ENCODE measurements at regions not wholly inside any gene's neighbourhood (a gene's known extent, or its start where the extent isn't known, plus 50 kb on each side); places are given as distances from the start of the nearest gene placed in this dataset.

DNA sequence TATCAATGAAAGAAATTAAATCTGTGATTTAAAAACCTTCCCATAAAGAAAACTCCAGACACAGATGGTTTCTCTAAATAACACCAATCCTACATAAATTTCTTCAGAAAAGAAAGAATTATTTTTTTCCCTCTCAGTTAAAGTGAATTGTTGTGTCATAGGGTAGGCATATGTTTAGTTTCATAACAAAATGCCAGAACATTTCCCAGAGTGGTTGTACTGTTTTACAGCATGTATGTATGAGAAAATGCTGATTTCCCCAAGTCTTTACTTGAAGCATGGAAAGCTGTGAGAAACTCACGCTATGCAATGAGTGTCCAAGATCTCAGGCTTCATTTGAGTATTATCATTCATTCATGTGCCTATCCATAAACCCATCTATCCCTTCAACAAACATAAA is 582.5 kb downstream of the ELAVL2 start:
- DNase-seq (ENCODE audit: low read depth) (no peak), FAIRE-seq (no peak)
- Histone ChIP-seq H3K27me3 (ENCODE audit: control insufficient read depth, insufficient read depth, low read length) (no peaks in the 10 kb centered on the region), H3K36me3 (ENCODE audit: control insufficient read depth, insufficient read depth, low read length) (no peaks in the 10 kb centered on the region), H3K4me3 (ENCODE audit: low read depth, low read length) (no peak overlapping the region)
- TF ChIP-seq, protein P1, sequence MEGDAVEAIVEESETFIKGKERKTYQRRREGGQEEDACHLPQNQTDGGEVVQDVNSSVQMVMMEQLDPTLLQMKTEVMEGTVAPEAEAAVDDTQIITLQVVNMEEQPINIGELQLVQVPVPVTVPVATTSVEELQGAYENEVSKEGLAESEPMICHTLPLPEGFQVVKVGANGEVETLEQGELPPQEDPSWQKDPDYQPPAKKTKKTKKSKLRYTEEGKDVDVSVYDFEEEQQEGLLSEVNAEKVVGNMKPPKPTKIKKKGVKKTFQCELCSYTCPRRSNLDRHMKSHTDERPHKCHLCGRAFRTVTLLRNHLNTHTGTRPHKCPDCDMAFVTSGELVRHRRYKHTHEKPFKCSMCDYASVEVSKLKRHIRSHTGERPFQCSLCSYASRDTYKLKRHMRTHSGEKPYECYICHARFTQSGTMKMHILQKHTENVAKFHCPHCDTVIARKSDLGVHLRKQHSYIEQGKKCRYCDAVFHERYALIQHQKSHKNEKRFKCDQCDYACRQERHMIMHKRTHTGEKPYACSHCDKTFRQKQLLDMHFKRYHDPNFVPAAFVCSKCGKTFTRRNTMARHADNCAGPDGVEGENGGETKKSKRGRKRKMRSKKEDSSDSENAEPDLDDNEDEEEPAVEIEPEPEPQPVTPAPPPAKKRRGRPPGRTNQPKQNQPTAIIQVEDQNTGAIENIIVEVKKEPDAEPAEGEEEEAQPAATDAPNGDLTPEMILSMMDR (IDR thresholded peaks at IDR 0.05; ENCODE audit: insufficient read depth, low read length, severe bottlenecking), result no peak

DNA sequence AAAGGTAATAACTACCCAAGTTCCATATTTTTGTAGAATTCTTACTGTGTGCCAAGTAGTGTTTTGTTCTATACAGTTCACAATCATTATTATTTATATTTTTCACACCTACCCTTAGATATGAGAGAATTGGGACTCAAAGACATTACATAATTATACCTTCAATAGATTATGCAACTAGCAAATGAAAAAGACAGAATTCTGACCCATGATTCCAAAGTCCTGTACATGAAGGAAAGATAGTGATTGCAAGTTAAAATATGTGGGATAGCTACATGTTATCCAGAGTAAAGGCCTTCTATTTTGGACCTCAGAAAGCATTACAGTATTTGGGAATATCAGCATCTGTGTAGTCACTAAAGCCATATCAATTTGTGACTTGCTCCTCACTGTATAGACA is 581.0 kb downstream of the ELAVL2 start:
- TF ChIP-seq, protein P1 (IDR thresholded peaks at IDR 0.05; ENCODE audit: insufficient read depth, low read length, severe bottlenecking), result no peak
- Histone ChIP-seq H3K36me3 (ENCODE audit: control insufficient read depth, insufficient read depth, low read length) (no peaks in the 10 kb centered on the region), H3K27me3 (ENCODE audit: control insufficient read depth, insufficient read depth, low read length) (no peaks in the 10 kb centered on the region), H3K4me3 (ENCODE audit: low read depth, low read length) (no peak overlapping the region)
- FAIRE-seq, result no peak
- no peak for DNase-seq (ENCODE audit: low read depth)

DNA sequence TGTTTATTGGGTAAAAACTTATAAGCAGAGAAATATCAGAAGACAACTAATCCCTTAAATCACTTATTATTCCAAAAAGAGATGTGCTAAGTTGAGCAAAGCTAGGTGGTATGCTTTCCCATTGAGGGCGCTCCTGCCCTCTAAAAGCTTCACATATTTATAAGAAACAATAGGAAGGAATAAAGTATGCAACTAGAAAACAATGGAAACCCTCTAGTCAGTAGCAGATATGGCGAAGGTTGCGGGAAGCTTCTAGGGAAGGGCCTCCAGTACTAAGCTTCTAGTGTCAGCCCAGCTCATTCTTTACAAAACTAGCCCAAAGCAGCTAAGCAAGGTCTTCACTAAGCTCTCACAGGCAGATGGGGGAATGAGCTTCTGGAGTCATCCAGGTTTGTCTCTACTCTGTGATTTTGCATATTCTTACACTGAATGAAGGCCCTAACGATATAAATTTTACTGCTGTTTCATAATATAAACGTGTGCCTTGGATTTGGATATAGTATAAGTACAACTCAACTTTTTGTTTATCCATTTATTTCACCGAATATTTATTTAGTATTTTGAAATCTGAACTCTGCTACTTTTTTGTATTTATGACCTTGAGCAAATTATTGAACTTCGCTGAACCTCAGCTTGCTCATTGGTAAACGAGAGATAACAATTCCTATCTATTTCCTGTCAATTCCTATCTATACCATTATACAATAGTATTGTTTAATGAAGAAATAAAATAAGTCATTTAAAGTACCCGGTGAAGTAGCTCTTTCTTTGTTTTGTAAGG is 571.4 kb downstream of the ELAVL2 start:
- TF ChIP-seq, protein P1 (IDR thresholded peaks at IDR 0.05; ENCODE audit: insufficient read depth, low read length, severe bottlenecking), result no peak
- Histone ChIP-seq H3K4me3 (ENCODE audit: low read depth, low read length) (no peak overlapping the region), H3K27me3 (ENCODE audit: control insufficient read depth, insufficient read depth, low read length) (no peaks in the 10 kb centered on the region), H3K36me3 (ENCODE audit: control insufficient read depth, insufficient read depth, low read length) (no peaks in the 10 kb centered on the region)
- FAIRE-seq (no peak), DNase-seq (ENCODE audit: low read depth) (no peak)

DNA sequence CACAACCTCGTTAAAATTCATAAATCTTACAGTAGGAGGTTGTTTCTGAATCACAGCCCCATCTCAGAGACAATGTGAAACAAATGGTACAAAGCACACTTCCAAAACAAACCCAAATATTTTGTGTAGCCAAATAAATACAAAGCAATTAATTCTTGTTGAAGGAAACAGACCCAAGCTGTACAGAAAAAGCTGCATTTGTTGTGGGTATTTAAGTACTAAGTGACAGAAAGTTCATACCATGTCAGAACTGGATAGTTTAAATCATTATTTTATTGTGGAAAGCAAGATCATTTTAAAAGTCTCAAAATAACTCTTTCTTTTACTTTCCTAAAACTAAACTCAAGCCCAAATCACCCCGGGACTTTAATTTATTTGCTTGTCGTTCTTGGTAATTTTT is 570.7 kb downstream of the ELAVL2 start:
- TF ChIP-seq, protein P1 (IDR thresholded peaks at IDR 0.05; ENCODE audit: insufficient read depth, low read length, severe bottlenecking), result no peak
- FAIRE-seq, result no peak
- DNase-seq (ENCODE audit: low read depth), result no peak
- no peaks in the 10 kb centered on the region for H3K36me3 ChIP-seq (ENCODE audit: control insufficient read depth, insufficient read depth, low read length)
- H3K27me3 ChIP-seq (ENCODE audit: control insufficient read depth, insufficient read depth, low read length), result no peaks in the 10 kb centered on the region
- H3K4me3 ChIP-seq (ENCODE audit: low read depth, low read length), result no peak overlapping the region

DNA sequence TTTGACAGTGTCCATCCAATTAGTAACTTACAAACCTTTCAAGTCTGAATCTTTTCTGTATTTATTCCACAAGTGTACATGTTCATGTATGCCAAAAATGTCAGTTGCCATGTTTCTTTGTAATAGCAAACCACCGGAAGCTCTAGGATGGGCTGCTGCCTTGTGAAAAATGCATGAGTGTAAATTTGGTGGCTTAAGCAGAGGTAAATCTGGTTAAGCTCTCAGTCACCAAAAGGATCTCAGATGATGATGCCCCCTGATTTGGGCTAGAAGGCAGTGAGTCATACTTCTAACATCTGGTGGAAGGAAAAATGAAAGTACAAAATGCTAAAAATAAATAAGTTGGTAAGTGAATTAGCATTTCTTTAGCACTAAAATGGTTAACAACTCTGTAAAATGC is 567.5 kb downstream of the ELAVL2 start:
- DNase-seq (ENCODE audit: low read depth), result no peak
- TF ChIP-seq, protein P1 (IDR thresholded peaks at IDR 0.05; ENCODE audit: insufficient read depth, low read length, severe bottlenecking), result no peak
- Histone ChIP-seq H3K27me3 (ENCODE audit: control insufficient read depth, insufficient read depth, low read length) (no peaks in the 10 kb centered on the region), H3K4me3 (ENCODE audit: low read depth, low read length) (no peak overlapping the region), H3K36me3 (ENCODE audit: control insufficient read depth, insufficient read depth, low read length) (no peaks in the 10 kb centered on the region)
- FAIRE-seq, result no peak

DNA sequence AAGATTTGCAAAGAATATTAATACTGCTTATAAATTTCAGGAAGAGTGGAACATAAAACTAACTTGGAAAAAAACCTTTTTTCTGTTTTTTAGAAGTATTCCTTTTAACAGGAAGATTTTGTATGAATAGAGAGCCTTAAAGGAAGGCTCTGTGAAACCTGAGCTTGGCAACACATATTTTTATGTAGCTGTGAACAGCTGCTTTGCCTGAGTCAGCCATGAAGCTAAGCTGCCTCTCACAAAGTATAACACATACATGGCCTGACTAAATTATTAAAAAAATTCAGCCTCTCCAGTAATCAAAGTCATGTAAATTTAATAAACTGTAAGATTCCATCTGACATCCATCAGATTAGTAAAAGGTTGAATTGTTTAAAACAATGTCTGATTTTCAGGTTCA is 547.5 kb downstream of the ELAVL2 start:
- Histone ChIP-seq H3K27me3 (ENCODE audit: control insufficient read depth, insufficient read depth, low read length) (no peaks in the 10 kb centered on the region), H3K36me3 (ENCODE audit: control insufficient read depth, insufficient read depth, low read length) (no peaks in the 10 kb centered on the region), H3K4me3 (ENCODE audit: low read depth, low read length) (no peak overlapping the region)
- DNase-seq (ENCODE audit: low read depth) (no peak), FAIRE-seq (no peak)
- TF ChIP-seq, protein P1 (IDR thresholded peaks at IDR 0.05; ENCODE audit: insufficient read depth, low read length, severe bottlenecking), result no peak
